Neuronal stem cell (in vitro differentiated cells): ENCODE measurements at regions not wholly inside any gene's neighbourhood (a gene's known extent, or its start where the extent isn't known, plus 50 kb on each side); places are given as distances from the start of the nearest gene placed in this dataset.

Experiments used
- DNase-seq: peaks from one replicate; pipeline ENCODE4 v3.0.0-alpha.2; 2013; ENCODE audit warnings: low spot score
- H2AFZ ChIP-seq: one replicate; pipeline ENCODE4 v1.6.1; 2013; ENCODE audit warnings: mild to moderate bottlenecking, low read length, inconsistent platforms
- H2AK5ac ChIP-seq: 2 replicates; pipeline ENCODE4 v1.6.1; 2013; ENCODE audit warnings: low read depth, mild to moderate bottlenecking, inconsistent platforms, low read length, moderate library complexity, mixed read lengths
- H2BK120ac ChIP-seq: 2 replicates; pipeline ENCODE4 v1.6.1; 2013; ENCODE audit warnings: low read depth, mild to moderate bottlenecking, inconsistent platforms, low read length, moderate library complexity, mixed read lengths
- H2BK12ac ChIP-seq: one replicate; pipeline ENCODE4 v1.6.1; 2013; ENCODE audit warnings: low read length, inconsistent platforms
- H2BK15ac ChIP-seq: 2 replicates; pipeline ENCODE4 v1.6.1; 2013; ENCODE audit warnings: mild to moderate bottlenecking, low read length, inconsistent platforms, mixed read lengths
- H2BK5ac ChIP-seq: one replicate; pipeline ENCODE4 v1.6.1; 2013; ENCODE audit warnings: inconsistent platforms, mild to moderate bottlenecking, low read length, moderate library complexity
- H3K14ac ChIP-seq: one replicate; pipeline ENCODE4 v1.6.1; 2013; ENCODE audit warnings: low read length, inconsistent platforms
- H3K18ac ChIP-seq: 2 replicates; pipeline ENCODE4 v1.6.1; 2013; ENCODE audit warnings: low read length, inconsistent platforms
- H3K23ac ChIP-seq: 2 replicates; pipeline ENCODE4 v1.6.1; 2013; ENCODE audit warnings: low read depth, mild to moderate bottlenecking, mixed read lengths, low read length, inconsistent platforms; ENCODE audit not compliant: poor library complexity
- H3K27ac ChIP-seq: replicated peaks from 3 replicates; pipeline ENCODE4 v1.5.1; 2013; ENCODE audit warnings: low read length, inconsistent platforms
- H3K27me3 ChIP-seq, 3 experiments: 2 replicates each; pipeline ENCODE4 v1.6.1; 2013; ENCODE audit warnings: low read length in 3 of 3, mild to moderate bottlenecking in 2 of 3, inconsistent platforms in 1 of 3, low read depth in 1 of 3, mixed read lengths in 1 of 3, moderate library complexity in 1 of 3; ENCODE audit not compliant: control insufficient read depth in 3 of 3, insufficient read depth in 3 of 3
- H3K36me3 ChIP-seq, 2 donors: replicated peaks in 1 of 2; 2 replicates each; pipeline ENCODE4 v1.6.1; 2013; ENCODE audit warnings: low read length in 2 of 2; ENCODE audit not compliant: control insufficient read depth in 2 of 2, insufficient read depth in 2 of 2
- H3K4ac ChIP-seq: 2 replicates; pipeline ENCODE4 v1.6.1; 2013; ENCODE audit warnings: inconsistent platforms, mild to moderate bottlenecking, low read length, moderate library complexity
- H3K4me1 ChIP-seq, 2 donors: 1 replicate in 1 of 2; 2 replicates in 1 of 2; pipeline ENCODE4 v1.6.1; 2013; ENCODE audit warnings: low read length in 2 of 2, low read depth in 1 of 2; ENCODE audit not compliant: control insufficient read depth in 2 of 2, insufficient read depth in 1 of 2
- H3K4me2 ChIP-seq: one replicate; pipeline ENCODE4 v1.6.1; 2013; ENCODE audit warnings: mild to moderate bottlenecking, low read length, inconsistent platforms; ENCODE audit not compliant: insufficient read depth, poor library complexity, severe bottlenecking
- H3K4me3 ChIP-seq, 2 donors: 2 replicates each; pipeline ENCODE4 v1.5.1; 2013; ENCODE audit warnings: low read length in 2 of 2, mild to moderate bottlenecking in 2 of 2, inconsistent platforms in 1 of 2, moderate library complexity in 1 of 2
- H3K79me1 ChIP-seq: one replicate; pipeline ENCODE4 v1.6.1; 2013; ENCODE audit warnings: low read depth, mild to moderate bottlenecking, inconsistent platforms, low read length, moderate library complexity
- H3K9ac ChIP-seq: one replicate; pipeline ENCODE4 v1.6.1; 2013; ENCODE audit warnings: mild to moderate bottlenecking, low read depth, low read length, inconsistent platforms; ENCODE audit not compliant: poor library complexity
- H3K9me3 ChIP-seq, 2 donors: replicated peaks in 1 of 2; 2 replicates each; pipeline versions ENCODE3 to v1.6.1; 2013; ENCODE audit warnings: low read length in 2 of 2, mild to moderate bottlenecking in 2 of 2, inconsistent platforms in 1 of 2, low read depth in 1 of 2, mixed read lengths in 1 of 2, moderate library complexity in 1 of 2; ENCODE audit not compliant: control insufficient read depth in 2 of 2, insufficient read depth in 1 of 2
- H4K8ac ChIP-seq: one replicate; pipeline ENCODE4 v1.6.1; 2013; ENCODE audit warnings: low read depth, mild to moderate bottlenecking, inconsistent platforms, low read length, moderate library complexity
- H4K91ac ChIP-seq: one replicate; pipeline ENCODE4 v1.6.1; 2013; ENCODE audit warnings: low read length, low read depth, mild to moderate bottlenecking, inconsistent platforms; ENCODE audit not compliant: poor library complexity
- WGBS, 2 donors: extraction: QIAGEN DNeasy Blood & Tissue Kit; methylation state at CpG; one replicate each; pipeline ENCODE4 v1.1.7; 2013; ENCODE audit warnings: missing lambda C conversion rate in 2 of 2, mixed read lengths in 1 of 2; ENCODE audit not compliant: insufficient read length in 2 of 2, insufficient replicate concordance in 1 of 2; ENCODE audit errors: extremely low coverage in 2 of 2; 5-methylcytosine and 5-hydroxymethylcytosine counted together

DNA sequence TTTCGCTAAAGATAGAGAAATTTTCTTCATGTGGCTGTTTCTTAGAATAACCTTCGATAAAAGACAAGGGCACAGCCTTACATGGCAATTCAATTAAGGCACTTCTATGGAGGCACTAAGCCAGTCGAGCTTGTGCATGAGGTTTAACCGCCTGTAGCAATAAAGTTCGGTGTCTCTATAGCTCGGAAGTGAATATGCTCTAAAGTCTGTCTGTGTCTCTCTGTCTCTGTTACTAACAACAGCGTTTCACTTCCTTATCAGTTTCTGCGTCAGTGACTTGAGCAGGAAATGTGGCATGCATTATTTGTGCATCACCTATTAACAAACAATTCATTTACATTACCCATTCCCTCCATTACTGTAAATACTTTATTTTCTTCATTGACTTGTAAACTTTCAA lies 365.1 kb upstream of the NETO1 start:
- Histone ChIP-seq H3K27ac (no peak overlapping the region), H2BK5ac (no peak overlapping the region), H3K9me3 (no peaks in the 10 kb centered on the region), H3K23ac (no peak overlapping the region), H2BK120ac (no peak overlapping the region), H4K91ac (no peak overlapping the region), H2BK12ac (no peak overlapping the region), H3K4ac (no peak overlapping the region), H3K27me3 (no peaks in the 10 kb centered on the region), H2AFZ (no peak overlapping the region), H2AK5ac (no peak overlapping the region), H3K14ac (no peak overlapping the region), H3K18ac (no peak overlapping the region), H4K8ac (no peak overlapping the region), H3K4me1 (no peaks in the 10 kb centered on the region), H3K9ac (no peak overlapping the region), H3K4me3 (no peak overlapping the region), H3K4me2 (no peak overlapping the region), H2BK15ac (no peak overlapping the region), H3K79me1 (no peaks in the 10 kb centered on the region), H3K36me3 (no peaks in the 10 kb centered on the region)
- WGBS, 2 donors = no CpG with 5 or more reads among the region's 8 CpGs
- DNase-seq = no peak

DNA sequence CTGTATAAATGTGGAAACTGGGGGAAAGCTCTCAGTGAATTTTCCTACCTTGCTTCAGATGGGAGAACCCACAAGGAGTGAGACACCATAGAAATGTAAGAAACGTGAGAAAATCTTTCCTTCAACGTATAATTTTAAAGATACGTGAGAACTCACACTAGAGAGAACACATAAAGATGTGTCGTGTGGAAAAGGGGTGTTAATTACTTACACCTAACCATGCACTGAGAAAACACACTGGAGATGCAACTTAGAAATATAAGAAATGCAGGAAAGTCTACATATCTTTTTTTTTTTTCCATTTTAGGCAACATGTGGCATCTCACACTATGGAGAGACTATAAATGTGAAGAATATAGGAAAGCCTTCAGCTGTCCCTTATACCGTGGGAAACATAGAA lies 352.9 kb upstream of the NETO1 start:
- H2AFZ ChIP-seq = no peak overlapping the region
- no peak overlapping the region for H2BK12ac ChIP-seq
- H2BK15ac ChIP-seq = no peak overlapping the region
- no peak overlapping the region for H3K23ac ChIP-seq
- no peak overlapping the region for H3K18ac ChIP-seq
- no peak overlapping the region for H3K4ac ChIP-seq
- H2BK120ac ChIP-seq = no peak overlapping the region
- H3K4me3 ChIP-seq = no peak overlapping the region
- WGBS, 2 donors = no CpG with 5 or more reads among the region's 5 CpGs
- no peaks in the 10 kb centered on the region for H3K79me1 ChIP-seq
- no peak overlapping the region for H3K9ac ChIP-seq
- H3K4me1 ChIP-seq = no peaks in the 10 kb centered on the region
- H3K14ac ChIP-seq = no peak overlapping the region
- H3K36me3 ChIP-seq = no peaks in the 10 kb centered on the region
- H3K9me3 ChIP-seq = peaks cover 0 to 5% of the 10 kb centered on the region in 2 donors
- H4K8ac ChIP-seq = no peak overlapping the region
- no peak overlapping the region for H3K27ac ChIP-seq
- DNase-seq = no peak
- H3K27me3 ChIP-seq = no peaks in the 10 kb centered on the region
- no peak overlapping the region for H4K91ac ChIP-seq
- H2AK5ac ChIP-seq = no peak overlapping the region
- no peak overlapping the region for H2BK5ac ChIP-seq
- H3K4me2 ChIP-seq = no peak overlapping the region

DNA sequence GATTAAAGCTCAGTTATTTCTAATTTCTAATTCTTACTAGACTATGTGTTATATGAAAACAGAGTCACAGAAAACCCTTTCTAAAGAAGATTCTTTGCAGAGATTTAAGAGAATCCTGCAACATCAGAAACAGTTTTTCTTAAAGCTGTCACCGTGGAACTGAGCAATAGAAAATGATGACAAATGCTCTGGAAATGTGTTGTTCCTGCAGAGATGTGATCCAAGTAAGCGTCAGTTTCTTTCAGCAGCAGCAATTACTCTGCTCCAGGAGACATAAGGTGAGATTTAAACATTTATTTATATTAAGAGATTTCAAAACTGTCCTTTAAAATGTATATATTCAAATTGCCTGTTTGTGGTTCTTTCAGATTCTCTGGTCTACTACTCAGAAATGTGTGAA lies 350.5 kb upstream of the NETO1 start:
- no peak overlapping the region for H3K4me2 ChIP-seq
- H3K4me3 ChIP-seq = no peak overlapping the region
- H3K36me3 ChIP-seq = no peaks in the 10 kb centered on the region
- no peak overlapping the region for H3K23ac ChIP-seq
- no peak overlapping the region for H3K27ac ChIP-seq
- H4K8ac ChIP-seq = no peak overlapping the region
- H2AFZ ChIP-seq = no peak overlapping the region
- H4K91ac ChIP-seq = no peak overlapping the region
- no peak overlapping the region for H3K9ac ChIP-seq
- DNase-seq = no peak
- H2BK12ac ChIP-seq = no peak overlapping the region
- no peaks in the 10 kb centered on the region for H3K4me1 ChIP-seq
- no peak overlapping the region for H2AK5ac ChIP-seq
- H3K4ac ChIP-seq = no peak overlapping the region
- no peak overlapping the region for H2BK5ac ChIP-seq
- no CpG with 5 or more reads among the region's 2 CpGs for WGBS, 2 donors
- H3K9me3 ChIP-seq = peaks cover 0 to 5% of the 10 kb centered on the region in 2 donors
- no peak overlapping the region for H3K18ac ChIP-seq
- no peak overlapping the region for H3K14ac ChIP-seq
- H2BK120ac ChIP-seq = no peak overlapping the region
- H3K27me3 ChIP-seq = no peaks in the 10 kb centered on the region
- H2BK15ac ChIP-seq = no peak overlapping the region
- no peaks in the 10 kb centered on the region for H3K79me1 ChIP-seq

GRCh38 chr18:73214970-73215369 lies 347.2 kb upstream of the NETO1 start:
- Histone ChIP-seq H3K4me1 (peaks cover 0 to 2% of the 10 kb centered on the region in 2 donors), H3K14ac (no peak overlapping the region), H2BK12ac (no peak overlapping the region), H2BK5ac (no peak overlapping the region), H3K36me3 (no peaks in the 10 kb centered on the region), H3K9me3 (peaks cover 0 to 2% of the 10 kb centered on the region in 2 donors), H4K8ac (no peak overlapping the region), H3K18ac (no peak overlapping the region), H2AFZ (no peak overlapping the region), H3K79me1 (no peaks in the 10 kb centered on the region), H3K27me3 (no peaks in the 10 kb centered on the region), H3K4me3 (no peak overlapping the region), H3K23ac (no peak overlapping the region), H3K27ac (no peak overlapping the region), H4K91ac (no peak overlapping the region), H2AK5ac (no peak overlapping the region), H3K9ac (no peak overlapping the region), H2BK120ac (no peak overlapping the region), H2BK15ac (no peak overlapping the region), H3K4ac (no peak overlapping the region), H3K4me2 (no peak overlapping the region)
- DNase-seq = no peak
- no CpG with 5 or more reads among the region's 7 CpGs for WGBS, 2 donors
